ENCODE measurements at regions not wholly inside any gene's neighbourhood (a gene's known extent, or its start where the extent isn't known, plus 50 kb on each side); places are given as distances from the start of the nearest gene placed in this dataset.
"Not testable (repeated sequence)": the region's sequence is repeated elsewhere in the genome, so short reads cannot be mapped to it uniquely, and the experiment has no call there.

- no peaks in the 10 kb centered on the region for H3K27me3 ChIP-seq (ENCODE audit: insufficient read depth, low read length, poor library complexity, severe bottlenecking)
- no peak overlapping the region for H3K4me3 ChIP-seq (ENCODE audit: low read length, poor library complexity, severe bottlenecking)
- H3F3A ChIP-seq (ENCODE audit: low read depth) = no peaks in the 10 kb centered on the region
- no peak overlapping the region for H2AFZ ChIP-seq (ENCODE audit: low read length)
- no peaks in the 10 kb centered on the region for H3K9me3 ChIP-seq (ENCODE audit: insufficient read depth, low read depth, low read length)
- H4K20me1 ChIP-seq (ENCODE audit: insufficient read depth, low read length, poor library complexity, severe bottlenecking) = no peaks in the 10 kb centered on the region
- H3K4me1 ChIP-seq (ENCODE audit: insufficient read depth, low read length, poor library complexity, severe bottlenecking) = peaks cover 4% of the 10 kb centered on the region
- no peaks in the 10 kb centered on the region for H3K79me2 ChIP-seq (ENCODE audit: insufficient read depth, low read length)
- no peaks in the 10 kb centered on the region for H3K36me3 ChIP-seq (ENCODE audit: insufficient read depth, low read length)
- no peak for TF ChIP-seq EZH2phosphoT487 (IDR thresholded peaks at IDR 0.05; ENCODE audit: borderline replicate concordance)
- no peak for TF ChIP-seq CTCF (conservative IDR thresholded peaks at IDR 0.05; ENCODE audit: low read length)
- no peak overlapping the region for H3K9ac ChIP-seq (ENCODE audit: low read depth, low read length, poor library complexity, severe bottlenecking)
- H3K9me2 ChIP-seq (replicated peaks; ENCODE audit: low read depth, low read length) = no peaks in the 10 kb centered on the region
- H3K4me2 ChIP-seq (ENCODE audit: low read depth, low read length, poor library complexity, severe bottlenecking) = no peak overlapping the region
These were observed 646.4 kb upstream of the KCNMB2 start for GRCh38 chr3:177889652-177890358.

GRCh38 chr3:177890359-177890683 is 645.9 kb upstream of the KCNMB2 start:
- TF ChIP-seq EZH2phosphoT487 (IDR thresholded peaks at IDR 0.05; ENCODE audit: borderline replicate concordance) (no peak), CTCF (conservative IDR thresholded peaks at IDR 0.05; ENCODE audit: low read length) (no peak)
- Histone ChIP-seq H3K79me2 (ENCODE audit: insufficient read depth, low read length) (no peaks in the 10 kb centered on the region), H3K4me1 (ENCODE audit: insufficient read depth, low read length, poor library complexity, severe bottlenecking) (peaks cover 4% of the 10 kb centered on the region), H2AFZ (ENCODE audit: low read length) (no peak overlapping the region), H3K9me3 (ENCODE audit: insufficient read depth, low read depth, low read length) (no peaks in the 10 kb centered on the region), H3K4me2 (ENCODE audit: low read depth, low read length, poor library complexity, severe bottlenecking) (no peak overlapping the region), H3F3A (ENCODE audit: low read depth) (no peaks in the 10 kb centered on the region), H3K27me3 (ENCODE audit: insufficient read depth, low read length, poor library complexity, severe bottlenecking) (no peaks in the 10 kb centered on the region), H3K36me3 (ENCODE audit: insufficient read depth, low read length) (no peaks in the 10 kb centered on the region), H4K20me1 (ENCODE audit: insufficient read depth, low read length, poor library complexity, severe bottlenecking) (no peaks in the 10 kb centered on the region), H3K9me2 (replicated peaks; ENCODE audit: low read depth, low read length) (no peaks in the 10 kb centered on the region), H3K4me3 (ENCODE audit: low read length, poor library complexity, severe bottlenecking) (no peak overlapping the region), H3K9ac (ENCODE audit: low read depth, low read length, poor library complexity, severe bottlenecking) (no peak overlapping the region)

- not testable (repeated sequence) for H3K27me3 ChIP-seq (ENCODE audit: insufficient read depth, low read length, poor library complexity, severe bottlenecking); H2AFZ ChIP-seq (ENCODE audit: low read length); H3K4me3 ChIP-seq (ENCODE audit: low read length, poor library complexity, severe bottlenecking); H3F3A ChIP-seq (ENCODE audit: low read depth); H3K4me2 ChIP-seq (ENCODE audit: low read depth, low read length, poor library complexity, severe bottlenecking); H4K20me1 ChIP-seq (ENCODE audit: insufficient read depth, low read length, poor library complexity, severe bottlenecking); H3K4me1 ChIP-seq (ENCODE audit: insufficient read depth, low read length, poor library complexity, severe bottlenecking); H3K79me2 ChIP-seq (ENCODE audit: insufficient read depth, low read length); H3K9me2 ChIP-seq (replicated peaks; ENCODE audit: low read depth, low read length); H3K36me3 ChIP-seq (ENCODE audit: insufficient read depth, low read length); H3K9me3 ChIP-seq (ENCODE audit: insufficient read depth, low read depth, low read length); H3K9ac ChIP-seq (ENCODE audit: low read depth, low read length, poor library complexity, severe bottlenecking)
These were observed 644.7 kb upstream of the KCNMB2 start for GRCh38 chr3:177891569-177891968.

GRCh38 chr3:177893331-177893730 is 642.9 kb upstream of the KCNMB2 start:
- H3K9me2 ChIP-seq (replicated peaks; ENCODE audit: low read depth, low read length) = no peaks in the 10 kb centered on the region
- H4K20me1 ChIP-seq (ENCODE audit: insufficient read depth, low read length, poor library complexity, severe bottlenecking) = no peaks in the 10 kb centered on the region
- H3K9me3 ChIP-seq (ENCODE audit: insufficient read depth, low read depth, low read length) = peaks cover 5% of the 10 kb centered on the region; the same call in 1 of the 2 replicates
- H3K4me2 ChIP-seq (ENCODE audit: low read depth, low read length, poor library complexity, severe bottlenecking) = no peak overlapping the region
- TF ChIP-seq EZH2phosphoT487 (IDR thresholded peaks at IDR 0.05; ENCODE audit: borderline replicate concordance) (no peak), CTCF (conservative IDR thresholded peaks at IDR 0.05; ENCODE audit: low read length) (no peak)
- H3K4me3 ChIP-seq (ENCODE audit: low read length, poor library complexity, severe bottlenecking) = no peak overlapping the region
- H3K9ac ChIP-seq (ENCODE audit: low read depth, low read length, poor library complexity, severe bottlenecking) = no peak overlapping the region
- H3F3A ChIP-seq (ENCODE audit: low read depth) = no peaks in the 10 kb centered on the region
- H3K79me2 ChIP-seq (ENCODE audit: insufficient read depth, low read length) = no peaks in the 10 kb centered on the region
- no peaks in the 10 kb centered on the region for H3K4me1 ChIP-seq (ENCODE audit: insufficient read depth, low read length, poor library complexity, severe bottlenecking)
- H2AFZ ChIP-seq (ENCODE audit: low read length) = no peak overlapping the region
- H3K36me3 ChIP-seq (ENCODE audit: insufficient read depth, low read length) = no peaks in the 10 kb centered on the region
- H3K27me3 ChIP-seq (ENCODE audit: insufficient read depth, low read length, poor library complexity, severe bottlenecking) = no peaks in the 10 kb centered on the region

Data from Loucy (cell line).